A549 (cell line): ENCODE measurements at regions not wholly inside any gene's neighbourhood (a gene's known extent, or its start where the extent isn't known, plus 50 kb on each side); places are given as distances from the start of the nearest gene placed in this dataset.

Experiments used
- CTCF ChIP-seq: fragments of >200 bp; sonication (Bioruptor Twin); formaldehyde crosslinking; IDR thresholded peaks from 3 replicates; pipeline ENCODE4 v1.5.1; 2016
- EHMT2 ChIP-seq: fragments of 200-600 bp; sonication (generic); IDR thresholded peaks from 2 replicates; pipeline ENCODE4 v1.6.1; 2016; ENCODE audit warnings: antibody characterized with exemption, low read depth, mild to moderate bottlenecking, moderate library complexity
- EP300 ChIP-seq, 2 experiments: fragments of >200 bp; sonication (Bioruptor Twin); formaldehyde crosslinking; IDR thresholded peaks; 2 replicates in 1 of 2; 3 replicates in 1 of 2; pipeline ENCODE4 v1.6.1; 2016 to 2017
- MAX ChIP-seq: IDR thresholded peaks from 2 replicates; pipeline ENCODE4 v1.6.1; 2012
- MAZ ChIP-seq: fragments of 150-350 bp; IDR thresholded peaks from 2 replicates; pipeline ENCODE4 v1.6.1; 2014; ENCODE audit warnings: antibody characterized with exemption, low read depth, low read length, borderline replicate concordance
- NFE2L2 ChIP-seq: fragments of 150-350 bp; conservative IDR thresholded peaks from 2 replicates; pipeline ENCODE4 v1.6.1; 2014; ENCODE audit warnings: low read length
- POLR2A ChIP-seq: IDR thresholded peaks from 2 replicates; pipeline ENCODE4 v1.6.1; 2012; ENCODE audit warnings: mild to moderate bottlenecking, low read length

DNA sequence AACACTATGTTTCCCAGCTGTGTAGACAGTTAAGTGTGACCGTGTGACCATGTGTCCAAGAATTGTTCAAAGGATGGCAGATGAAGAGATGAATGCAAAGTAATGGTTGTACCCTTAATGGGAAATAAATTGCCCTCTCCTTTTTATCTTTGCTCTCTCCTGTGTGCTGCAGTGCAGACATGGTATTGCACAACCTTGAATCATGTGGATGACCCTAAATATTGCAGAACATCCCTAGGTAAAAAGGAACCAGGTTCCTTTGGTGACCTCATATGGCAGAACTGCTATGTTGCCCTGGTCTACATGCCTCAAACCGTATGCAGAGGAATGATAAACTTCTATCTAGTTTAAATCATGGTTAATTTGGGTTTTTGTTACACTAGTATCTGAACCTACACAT lies 81.7 kb upstream of the CTNND2 start:
- TF ChIP-seq MAX (no peak), CTCF (no peak), POLR2A (no peak), MAZ (no peak), NFE2L2 (no peak), EP300 (IDR thresholded peaks at IDR 0.05) (no peak), EHMT2 (no peak)
